Activated naive CD4-positive, alpha-beta T cell treated with Interleukin-2 at 50 U/mL for 16 hours (primary cell): ENCODE measurements at regions not wholly inside any gene's neighbourhood (a gene's known extent, or its start where the extent isn't known, plus 50 kb on each side); places are given as distances from the start of the nearest gene placed in this dataset.
"Not testable (repeated sequence)": the region's sequence is repeated elsewhere in the genome, so short reads cannot be mapped to it uniquely, and the experiment has no call there.

Source experiments
- DNase-seq: peaks from one replicate; pipeline ENCODE4 v3.0.0-alpha.2; 2020

GRCh38 chr18:40296717-40297413 is 1658.2 kb upstream of the PIK3C3 start:
- no peak for DNase-seq

- no peak for DNase-seq
Observed at GRCh38 chr18:40292985-40293710, 1661.9 kb upstream of the PIK3C3 start.

GRCh38 chr18:40283560-40283959 is 1671.5 kb upstream of the PIK3C3 start:
- no peak for DNase-seq

GRCh38 chr18:40281356-40281755 is 1673.7 kb upstream of the PIK3C3 start:
- not testable (repeated sequence) for DNase-seq

- DNase-seq: no peak
Observed at GRCh38 chr18:40274618-40275196, 1680.3 kb upstream of the PIK3C3 start.

GRCh38 chr18:40272630-40273231 is 1682.3 kb upstream of the PIK3C3 start:
- DNase-seq: no peak

GRCh38 chr18:40259115-40259835 is 1695.8 kb upstream of the PIK3C3 start:
- no peak for DNase-seq

GRCh38 chr18:40258311-40258710 is 1696.7 kb upstream of the PIK3C3 start:
- DNase-seq: no peak

- no peak for DNase-seq
Observed at GRCh38 chr18:40250236-40250635, 1704.8 kb upstream of the PIK3C3 start.

- DNase-seq: no peak
Observed at GRCh38 chr18:40249390-40250080, 1705.5 kb upstream of the PIK3C3 start.

GRCh38 chr18:40245612-40246011 is 1709.4 kb upstream of the PIK3C3 start:
- DNase-seq: not testable (repeated sequence)

- DNase-seq: no peak
Observed at GRCh38 chr18:40243607-40244006, 1711.4 kb upstream of the PIK3C3 start.

- DNase-seq: no peak
Observed at GRCh38 chr18:40235836-40236235, 1719.2 kb upstream of the PIK3C3 start.

GRCh38 chr18:40235323-40235722 is 1719.7 kb upstream of the PIK3C3 start:
- no peak for DNase-seq

GRCh38 chr18:40233931-40234616 is 1721.0 kb upstream of the PIK3C3 start:
- no peak for DNase-seq

- no peak for DNase-seq
Observed at GRCh38 chr18:40222776-40223175, 1732.3 kb upstream of the PIK3C3 start.

- no peak for DNase-seq
Observed at GRCh38 chr18:40216856-40217255, 1738.2 kb upstream of the PIK3C3 start.

GRCh38 chr18:40215979-40216378 is 1739.1 kb upstream of the PIK3C3 start:
- DNase-seq: no peak

- no peak for DNase-seq
Observed at GRCh38 chr18:40210696-40211095, 1744.3 kb upstream of the PIK3C3 start.

- DNase-seq: no peak
Observed at GRCh38 chr18:40208958-40209357, 1746.1 kb upstream of the PIK3C3 start.

- DNase-seq: no peak
Observed at GRCh38 chr18:40197711-40198110, 1757.3 kb upstream of the PIK3C3 start.

- no peak for DNase-seq
Observed at GRCh38 chr18:40186677-40187076, 1768.4 kb upstream of the PIK3C3 start.
